ENCODE measurements at regions not wholly inside any gene's neighbourhood (a gene's known extent, or its start where the extent isn't known, plus 50 kb on each side); places are given as distances from the start of the nearest gene placed in this dataset.

GRCh38 chr9:1154739-1155138 lies 104.6 kb downstream of the DMRT2 start:
- Histone ChIP-seq H3K79me2 (replicated peaks; ENCODE audit: insufficient read depth, low read length) (no peaks in the 10 kb centered on the region), H2AFZ (ENCODE audit: low read depth, low read length) (no peak overlapping the region), H3K9me3 (ENCODE audit: low read length) (no peaks in the 10 kb centered on the region), H3K9ac (ENCODE audit: low read length) (no peak overlapping the region), H3K27ac (ENCODE audit: low read length) (no peak overlapping the region), H3K36me3 (ENCODE audit: insufficient read depth, low read length) (no peaks in the 10 kb centered on the region), H3F3A (ENCODE audit: insufficient read depth, low read length, poor library complexity, severe bottlenecking) (no peaks in the 10 kb centered on the region), H3K4me3 (ENCODE audit: low read length) (no peak overlapping the region), H3K9me2 (ENCODE audit: insufficient read depth, low read length) (no peaks in the 10 kb centered on the region), H3K27me3 (ENCODE audit: insufficient read depth, low read depth, low read length) (no peaks in the 10 kb centered on the region), H4K20me1 (ENCODE audit: insufficient read depth) (no peaks in the 10 kb centered on the region), H3K4me2 (ENCODE audit: low read length) (no peak overlapping the region)
- TF ChIP-seq MXI1 (conservative IDR thresholded peaks at IDR 0.05; ENCODE audit: poor library complexity, severe bottlenecking) (no peak), RAD21 (conservative IDR thresholded peaks at IDR 0.05) (no peak), REST (IDR thresholded peaks at IDR 0.05; ENCODE audit: borderline replicate concordance) (no peak), EZH2 (IDR thresholded peaks at IDR 0.05; ENCODE audit: borderline replicate concordance, insufficient read depth, low read length, poor library complexity, severe bottlenecking) (no peak), POLR2AphosphoS5 (IDR thresholded peaks at IDR 0.05) (no peak), TAF1 (IDR thresholded peaks at IDR 0.05; ENCODE audit: low read depth) (no peak), CTCF (IDR thresholded peaks at IDR 0.05; ENCODE audit: poor library complexity, severe bottlenecking) (no peak), SMC3 (conservative IDR thresholded peaks at IDR 0.05; ENCODE audit: poor library complexity) (no peak), EP300 (conservative IDR thresholded peaks at IDR 0.05; ENCODE audit: poor library complexity, severe bottlenecking) (no peak)

GRCh38 chr9:1155602-1156001 lies 105.4 kb downstream of the DMRT2 start:
- Histone ChIP-seq H3K27me3 (ENCODE audit: insufficient read depth, low read depth, low read length) (no peaks in the 10 kb centered on the region), H3K9me3 (ENCODE audit: low read length) (no peaks in the 10 kb centered on the region), H2AFZ (ENCODE audit: low read depth, low read length) (no peak overlapping the region), H3K27ac (ENCODE audit: low read length) (no peak overlapping the region), H3F3A (ENCODE audit: insufficient read depth, low read length, poor library complexity, severe bottlenecking) (no peaks in the 10 kb centered on the region), H3K36me3 (ENCODE audit: insufficient read depth, low read length) (no peaks in the 10 kb centered on the region), H3K4me3 (ENCODE audit: low read length) (no peak overlapping the region), H4K20me1 (ENCODE audit: insufficient read depth) (no peaks in the 10 kb centered on the region), H3K9me2 (ENCODE audit: insufficient read depth, low read length) (no peaks in the 10 kb centered on the region), H3K4me2 (ENCODE audit: low read length) (no peak overlapping the region), H3K9ac (ENCODE audit: low read length) (no peak overlapping the region), H3K79me2 (replicated peaks; ENCODE audit: insufficient read depth, low read length) (no peaks in the 10 kb centered on the region)
- TF ChIP-seq RAD21 (conservative IDR thresholded peaks at IDR 0.05) (no peak), EZH2 (IDR thresholded peaks at IDR 0.05; ENCODE audit: borderline replicate concordance, insufficient read depth, low read length, poor library complexity, severe bottlenecking) (no peak), REST (IDR thresholded peaks at IDR 0.05; ENCODE audit: borderline replicate concordance) (no peak), CTCF (IDR thresholded peaks at IDR 0.05; ENCODE audit: poor library complexity, severe bottlenecking) (no peak), SMC3 (conservative IDR thresholded peaks at IDR 0.05; ENCODE audit: poor library complexity) (no peak), EP300 (conservative IDR thresholded peaks at IDR 0.05; ENCODE audit: poor library complexity, severe bottlenecking) (no peak), POLR2AphosphoS5 (IDR thresholded peaks at IDR 0.05) (no peak)

All from neural cell (in vitro differentiated cells).